ENCODE measurements at regions not wholly inside any gene's neighbourhood (a gene's known extent, or its start where the extent isn't known, plus 50 kb on each side); places are given as distances from the start of the nearest gene placed in this dataset.

- TF ChIP-seq, protein P1, sequence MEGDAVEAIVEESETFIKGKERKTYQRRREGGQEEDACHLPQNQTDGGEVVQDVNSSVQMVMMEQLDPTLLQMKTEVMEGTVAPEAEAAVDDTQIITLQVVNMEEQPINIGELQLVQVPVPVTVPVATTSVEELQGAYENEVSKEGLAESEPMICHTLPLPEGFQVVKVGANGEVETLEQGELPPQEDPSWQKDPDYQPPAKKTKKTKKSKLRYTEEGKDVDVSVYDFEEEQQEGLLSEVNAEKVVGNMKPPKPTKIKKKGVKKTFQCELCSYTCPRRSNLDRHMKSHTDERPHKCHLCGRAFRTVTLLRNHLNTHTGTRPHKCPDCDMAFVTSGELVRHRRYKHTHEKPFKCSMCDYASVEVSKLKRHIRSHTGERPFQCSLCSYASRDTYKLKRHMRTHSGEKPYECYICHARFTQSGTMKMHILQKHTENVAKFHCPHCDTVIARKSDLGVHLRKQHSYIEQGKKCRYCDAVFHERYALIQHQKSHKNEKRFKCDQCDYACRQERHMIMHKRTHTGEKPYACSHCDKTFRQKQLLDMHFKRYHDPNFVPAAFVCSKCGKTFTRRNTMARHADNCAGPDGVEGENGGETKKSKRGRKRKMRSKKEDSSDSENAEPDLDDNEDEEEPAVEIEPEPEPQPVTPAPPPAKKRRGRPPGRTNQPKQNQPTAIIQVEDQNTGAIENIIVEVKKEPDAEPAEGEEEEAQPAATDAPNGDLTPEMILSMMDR (IDR thresholded peaks at IDR 0.05 in 4 of 5, conservative IDR thresholded peaks at IDR 0.05 in 1 of 5) = no peak
- no peak for TF ChIP-seq POLR2A (IDR thresholded peaks at IDR 0.05)
These were observed 1305.0 kb downstream of the PCDH18 start for GRCh38 chr4:136227315-136227714.
